Kidney tubule cell (primary cell): ENCODE measurements at regions not wholly inside any gene's neighbourhood (a gene's known extent, or its start where the extent isn't known, plus 50 kb on each side); places are given as distances from the start of the nearest gene placed in this dataset.
A peak's percentile ranks its signal among the peaks of the same experiment; 100 is the strongest.

Source experiments
- DNase-seq: peaks from one replicate; pipeline ENCODE4 v3.0.0-alpha.2; 2018; ENCODE audit warnings: low spot score

DNA sequence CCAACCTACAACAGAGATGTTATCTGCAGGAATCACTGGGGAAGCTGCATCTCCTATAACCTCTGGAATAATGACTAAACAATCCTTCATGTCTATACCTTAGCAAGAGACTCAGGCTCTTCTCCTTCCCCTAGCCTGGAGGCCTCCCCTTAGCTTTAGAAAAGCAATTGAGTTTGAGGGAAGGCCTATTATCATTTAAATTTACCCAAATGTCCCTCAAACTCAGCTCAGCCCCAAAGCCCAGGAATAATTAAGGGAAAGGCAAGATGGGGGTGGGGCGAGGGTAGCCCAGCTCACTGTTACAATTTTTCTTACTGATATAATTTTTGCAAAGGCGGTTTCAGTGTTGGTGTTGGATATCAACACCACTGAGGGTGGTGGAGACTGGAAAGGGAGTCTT, 151.4 kb upstream of the EEA1 start:
- DNase-seq = no peak

DNA sequence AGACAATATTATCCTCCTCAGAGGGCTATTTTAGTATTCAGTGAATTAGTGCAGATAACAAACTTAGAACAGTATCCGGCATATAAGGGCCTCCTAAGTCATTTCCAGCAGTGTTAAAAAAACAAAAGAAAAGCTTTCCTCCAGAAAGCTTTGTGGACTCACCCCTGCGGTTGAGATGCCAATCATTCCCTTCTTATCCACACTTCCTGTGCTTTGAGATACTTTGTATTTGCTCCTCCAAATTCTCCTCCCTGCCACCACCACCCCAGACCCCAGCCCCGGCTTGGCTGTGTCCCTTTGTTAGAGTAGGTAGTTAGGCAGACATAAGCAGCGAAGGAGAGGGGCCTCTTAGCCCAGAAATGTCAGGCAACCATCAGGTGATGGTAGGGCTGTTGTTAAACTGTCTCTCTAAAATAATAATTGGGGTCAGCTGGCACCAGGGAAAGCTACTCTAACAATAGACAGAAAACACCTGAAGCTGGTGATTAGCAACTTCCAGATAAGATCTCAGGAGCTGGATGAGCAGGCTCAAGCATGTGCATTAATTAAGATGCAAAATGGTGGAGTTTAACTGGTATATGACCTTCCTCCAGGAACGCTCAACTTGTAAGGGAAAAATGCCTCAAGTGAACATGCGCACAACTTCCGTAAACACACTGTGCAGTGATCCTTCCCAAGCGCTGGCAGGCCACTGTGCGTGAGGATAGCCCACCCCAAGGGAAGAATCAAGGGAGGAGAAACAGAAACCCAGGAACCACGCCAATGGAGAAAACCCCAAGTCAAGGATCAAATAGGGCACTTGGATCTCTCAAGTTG, 152.1 kb upstream of the EEA1 start:
- DNase-seq = peak; percentile 57

DNA sequence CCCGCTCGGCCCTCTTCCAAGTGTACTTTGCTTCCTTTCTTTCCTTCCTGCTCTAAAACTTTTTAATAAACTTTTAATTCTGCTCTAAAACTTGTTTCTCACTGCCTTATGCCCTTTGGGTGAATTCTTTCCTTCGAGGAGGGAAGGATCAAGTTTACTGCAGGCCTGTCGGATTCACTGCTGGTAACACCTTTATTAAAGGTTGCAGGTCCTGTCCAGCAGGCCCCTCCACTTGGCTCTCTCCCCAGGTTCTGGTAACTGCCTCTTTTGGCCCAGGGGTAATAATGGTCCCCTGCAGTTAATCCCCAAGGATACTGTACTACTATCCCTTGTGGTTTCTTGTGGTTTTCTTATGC, 152.7 kb upstream of the EEA1 start:
- no peak for DNase-seq

DNA sequence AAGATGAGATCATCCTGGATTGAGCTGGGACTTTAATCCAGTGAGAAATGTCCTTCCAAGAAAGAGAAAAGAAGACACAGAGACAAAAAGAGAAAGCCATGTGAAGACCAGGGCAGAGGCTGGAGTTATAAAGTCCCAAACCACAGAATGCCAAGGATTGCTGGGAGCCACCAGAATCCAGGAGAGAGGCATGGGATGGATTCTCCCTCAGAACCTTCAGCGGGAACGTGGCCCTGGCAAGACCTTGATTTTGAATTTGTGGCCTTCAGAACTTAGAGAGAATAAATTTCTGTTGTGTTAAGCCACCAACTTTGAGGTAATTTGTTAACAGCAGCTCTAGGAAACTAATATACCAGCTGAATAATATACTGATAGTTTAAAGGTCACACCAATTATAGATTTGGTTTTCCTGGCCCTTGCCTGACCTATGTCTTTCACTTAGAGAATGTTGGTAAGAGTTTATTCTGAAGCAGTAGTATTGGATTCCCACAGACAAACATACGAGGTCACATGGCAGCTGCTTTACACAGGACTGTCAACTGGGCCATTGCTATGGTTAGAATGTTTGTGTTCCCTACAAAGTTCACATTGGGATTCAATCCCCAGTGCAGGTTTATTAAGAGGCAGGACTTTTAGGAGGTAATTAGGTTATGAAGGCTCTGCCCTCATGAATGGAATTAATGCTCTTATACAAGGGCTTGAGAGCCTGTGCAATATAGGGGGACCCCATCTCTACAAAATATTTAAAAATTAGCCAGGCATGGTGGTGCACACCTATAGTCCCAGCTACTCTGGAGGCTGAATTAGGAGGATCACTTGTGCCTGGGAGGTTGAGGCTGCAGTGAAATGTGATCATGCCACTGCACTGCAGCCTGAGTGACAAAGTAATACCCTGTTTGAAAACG, 156.5 kb upstream of the EEA1 start:
- no peak for DNase-seq

- DNase-seq = no peak
These were observed 157.2 kb upstream of the EEA1 start for GRCh38 chr12:93086288-93086727.

DNA sequence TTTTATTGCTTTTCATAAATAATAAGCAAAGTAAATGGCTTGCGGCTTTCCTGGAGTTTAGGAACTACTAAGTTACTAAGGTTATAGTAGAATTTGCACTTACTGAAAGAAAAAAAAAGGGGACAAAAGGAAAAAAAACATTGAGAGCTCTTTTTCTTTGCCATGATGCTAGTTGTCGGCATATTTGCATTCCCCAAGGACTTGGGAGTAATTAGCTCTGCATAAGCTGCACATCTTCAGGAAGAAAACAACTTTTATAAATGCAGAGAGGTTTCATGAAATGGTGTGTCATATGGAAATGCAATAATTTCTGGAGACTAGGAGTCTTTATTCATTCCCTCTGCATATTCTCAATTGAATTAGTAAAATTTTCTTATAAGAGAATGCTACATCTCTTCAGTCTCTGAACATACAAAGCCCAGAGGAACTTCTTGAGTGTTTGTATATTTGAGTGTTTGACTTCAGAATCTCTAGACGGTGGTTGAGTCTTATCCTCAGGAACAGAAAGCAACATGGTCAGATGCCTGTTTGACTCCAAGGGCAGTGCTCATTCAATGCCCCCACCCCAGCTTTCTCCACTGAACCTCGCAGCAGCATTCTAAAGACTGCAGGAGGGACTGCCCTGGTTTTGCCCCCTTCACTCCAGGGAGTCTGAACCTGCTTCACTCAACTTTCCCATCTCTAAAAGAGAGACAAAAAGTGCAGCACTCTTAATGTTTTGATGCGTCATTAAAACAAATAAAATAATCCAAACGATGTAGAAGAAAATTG, 158.9 kb upstream of the EEA1 start:
- no peak for DNase-seq

DNA sequence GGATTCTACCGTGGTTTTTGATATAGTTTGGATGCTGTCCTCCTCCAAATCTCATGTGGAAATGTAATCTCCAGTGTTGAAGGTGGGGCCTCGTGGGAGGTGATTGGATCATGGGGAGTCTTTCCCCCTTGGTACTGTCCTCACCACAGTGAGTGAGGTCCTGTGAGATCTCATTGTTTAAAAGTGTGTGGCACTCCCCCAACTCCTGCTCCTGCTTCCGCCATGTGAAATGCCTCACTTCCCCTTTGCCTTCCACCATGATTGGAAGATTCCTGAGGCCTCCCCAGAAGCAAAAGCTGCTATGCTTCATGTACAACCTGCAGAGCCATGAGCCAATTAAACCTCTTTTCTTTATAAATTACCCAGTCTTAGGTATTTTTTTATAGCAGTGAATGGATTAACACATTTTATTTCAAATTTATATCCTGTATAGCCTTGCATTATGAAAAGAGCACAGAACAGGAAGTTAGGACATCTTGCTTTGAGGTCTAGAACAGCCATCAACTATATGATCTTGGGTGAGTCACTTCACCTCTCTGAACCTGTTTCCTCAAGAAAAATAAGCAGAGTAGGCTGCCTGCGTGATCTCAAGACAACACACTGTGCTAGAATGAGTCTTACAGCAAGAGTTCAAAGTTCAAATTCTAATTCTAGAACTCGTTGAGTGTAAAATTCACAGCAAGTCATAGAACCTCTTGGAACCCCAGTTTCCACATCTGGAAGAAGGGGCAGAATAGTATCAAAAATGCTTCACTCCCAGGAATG, 160.9 kb upstream of the EEA1 start:
- DNase-seq = peak; percentile 91

GRCh38 chr12:93090731-93091172, 161.7 kb upstream of the EEA1 start:
- DNase-seq = peak; percentile 82

- DNase-seq = no peak
These were observed 163.0 kb upstream of the EEA1 start for GRCh38 chr12:93091886-93092648.

DNA sequence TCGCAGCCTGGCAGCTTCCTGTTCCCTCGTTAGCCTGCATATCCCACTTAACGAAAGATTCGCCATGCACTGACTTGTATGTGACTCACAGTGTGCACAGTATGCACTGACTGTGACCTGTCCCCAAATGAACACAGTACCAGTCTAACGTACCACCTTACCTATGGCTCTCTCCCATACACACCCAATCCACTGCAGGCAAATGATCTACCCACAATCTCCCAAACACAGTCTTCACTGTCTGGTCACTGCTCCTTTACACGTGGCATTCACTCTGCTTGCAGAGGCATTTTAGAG, 163.5 kb upstream of the EEA1 start:
- no peak for DNase-seq

DNA sequence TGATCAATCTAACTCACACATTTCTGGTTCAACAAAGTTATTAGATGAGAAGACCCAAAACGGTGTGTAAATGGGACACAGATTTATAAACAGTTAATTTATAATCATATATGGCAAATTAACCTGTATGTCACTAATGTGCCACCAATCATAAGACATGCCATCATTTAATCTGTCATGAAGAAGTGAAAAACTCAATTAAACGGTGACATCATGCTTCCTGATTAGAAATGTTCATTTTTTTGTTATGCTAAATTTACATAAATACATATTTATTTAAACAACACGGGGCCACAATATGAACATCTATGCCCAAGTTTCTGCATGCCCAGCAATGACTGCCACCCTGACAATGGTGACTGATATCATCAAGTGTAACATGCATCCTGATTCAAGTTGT, 164.1 kb upstream of the EEA1 start:
- DNase-seq = no peak

DNA sequence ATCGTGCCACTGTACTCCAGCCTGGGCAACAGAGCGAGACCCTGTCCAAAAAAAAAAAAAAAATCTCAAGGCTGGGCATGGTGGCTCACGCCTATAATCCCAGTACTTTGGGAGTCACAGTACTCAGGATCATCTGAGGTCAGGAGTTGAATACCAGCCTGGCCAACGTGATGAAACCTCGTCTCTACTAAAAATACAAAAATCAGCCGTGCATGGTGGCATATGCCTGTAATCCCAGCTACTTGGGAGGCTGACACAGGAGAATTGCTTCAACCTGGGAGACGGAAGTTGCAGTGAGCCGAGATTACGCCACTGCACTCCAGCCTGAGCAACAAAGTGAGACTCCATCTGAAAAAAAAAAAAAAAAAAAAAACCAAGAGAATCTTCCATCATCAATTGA, 165.1 kb upstream of the EEA1 start:
- peak; percentile 23 for DNase-seq

- DNase-seq = peak; percentile 52
These were observed 166.1 kb upstream of the EEA1 start for GRCh38 chr12:93094988-93095737.

DNA sequence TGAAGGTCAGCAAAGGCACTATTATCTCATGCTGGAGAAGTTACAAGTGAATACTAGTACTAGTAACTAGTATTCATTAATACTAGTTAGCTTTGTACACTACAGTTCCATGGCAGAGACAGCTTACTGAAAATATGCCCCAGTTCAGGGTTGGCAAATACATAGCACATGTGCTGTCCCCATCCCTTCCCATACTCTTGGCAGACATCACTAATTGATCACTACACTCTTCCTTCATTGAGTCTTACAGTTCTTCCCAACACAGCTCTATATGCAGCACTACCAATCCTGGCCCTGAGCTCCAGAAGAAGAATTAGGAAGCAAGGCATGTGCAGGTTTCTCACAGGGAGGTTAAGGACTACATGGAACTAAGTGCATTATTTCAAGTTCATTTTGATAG, 168.3 kb upstream of the EEA1 start:
- no peak for DNase-seq

DNA sequence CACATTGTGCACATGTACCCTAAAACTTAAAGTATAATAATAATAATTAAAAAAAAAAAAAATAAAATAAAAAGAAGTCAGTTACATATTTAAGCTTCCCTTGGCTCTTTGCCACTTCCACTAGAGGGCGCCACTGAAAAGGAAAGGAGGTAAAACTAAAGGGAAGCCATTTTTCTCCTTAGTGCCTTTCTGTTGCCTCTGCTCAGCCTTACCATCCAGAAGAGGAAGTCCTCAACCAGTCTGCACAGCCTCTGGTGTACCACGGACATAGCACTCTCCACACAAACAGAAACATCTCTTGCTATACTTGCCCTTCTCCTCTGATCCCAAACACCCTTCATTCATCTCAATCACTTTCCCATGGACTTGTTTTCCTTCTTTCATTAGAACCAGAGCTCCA, 169.0 kb upstream of the EEA1 start:
- peak; percentile 59 for DNase-seq

DNA sequence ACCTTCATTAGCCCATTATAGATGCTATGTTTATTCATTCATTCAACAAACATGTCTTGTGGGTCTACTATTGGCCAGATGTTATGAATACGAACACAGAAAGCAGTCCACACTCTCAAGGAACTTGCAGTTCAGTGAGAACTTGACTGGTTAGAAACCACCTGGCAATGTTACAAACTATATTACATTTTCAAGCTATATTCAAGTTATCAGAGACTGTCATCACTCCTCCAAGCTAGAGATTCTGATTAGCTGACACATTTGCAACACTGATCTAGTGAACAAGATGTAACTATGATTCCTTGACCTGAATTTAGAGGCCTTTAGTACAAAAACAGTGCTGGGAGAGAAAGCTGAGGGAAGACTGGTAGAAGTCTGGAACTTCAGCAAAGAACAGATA, 170.7 kb upstream of the EEA1 start:
- DNase-seq = no peak

- DNase-seq = no peak
These were observed 171.5 kb upstream of the EEA1 start for GRCh38 chr12:93100610-93101009.

DNA sequence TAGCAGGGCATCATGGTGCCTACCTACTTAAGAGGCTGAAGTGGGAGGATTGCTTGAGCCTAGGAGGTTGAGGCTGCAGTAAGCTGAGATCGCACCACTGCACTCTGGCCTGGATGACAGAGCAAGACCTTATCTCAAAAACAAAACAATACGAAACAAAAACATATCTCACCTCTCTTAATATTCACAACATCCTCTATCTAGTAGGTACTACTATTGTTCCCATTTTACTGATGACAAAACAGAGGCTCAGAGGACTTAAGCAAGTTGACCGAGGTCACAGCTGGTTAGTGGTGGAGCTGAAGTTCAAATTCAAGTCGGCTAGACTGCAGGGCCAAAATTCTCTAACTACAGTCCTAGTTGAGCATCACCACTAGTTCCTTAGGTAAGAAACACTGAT, 172.3 kb upstream of the EEA1 start:
- no peak for DNase-seq

- no peak for DNase-seq
These were observed 173.2 kb upstream of the EEA1 start for GRCh38 chr12:93102312-93102711.

DNA sequence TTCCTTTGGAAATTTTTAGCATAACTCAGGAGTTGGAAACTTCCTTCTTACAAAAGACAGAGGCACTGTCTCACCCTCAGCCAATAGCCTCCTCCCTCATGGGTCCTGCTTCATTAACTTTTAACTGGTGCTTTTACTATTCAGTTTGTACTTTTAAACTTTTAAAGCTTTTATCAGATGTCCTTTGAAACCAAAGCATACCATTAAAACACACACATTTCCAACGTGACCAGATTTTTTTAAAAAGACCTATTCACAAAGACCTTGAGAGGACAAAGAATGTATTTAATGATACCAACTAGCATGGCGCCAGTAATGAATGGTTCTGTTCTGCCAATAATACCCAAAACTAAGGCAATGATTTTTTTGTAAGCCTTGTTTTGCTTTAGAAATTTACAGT, 173.6 kb upstream of the EEA1 start:
- no peak for DNase-seq
